Caco-2 (cell line): ENCODE measurements at regions not wholly inside any gene's neighbourhood (a gene's known extent, or its start where the extent isn't known, plus 50 kb on each side); places are given as distances from the start of the nearest gene placed in this dataset.

Experiments
- BruUV-seq: library from RNA; stranded (reverse); fragments of 400-500 nt; replicated peaks from 2 replicates; lab custom pipeline; 2021; lab: Mats Ljungman, UMichigan
- CTCF ChIA-PET: fragments of 300-600 bp; sonication (Branson Sonifier 250); formaldehyde crosslinking; loops from one replicate; lab custom pipeline; 2022; ENCODE audit warnings: antibody characterized with exemption; lab: Charles Lee
- POLR2A ChIA-PET: fragments of 300-600 bp; sonication (Branson Sonifier 250); formaldehyde crosslinking; loops from one replicate; lab custom pipeline; 2022; ENCODE audit warnings: antibody characterized with exemption; lab: Charles Lee
- DNase-seq, 2 experiments: peaks; one replicate each; pipeline versions ENCODE4 v3.0.0 to v3.0.0-alpha.2; 2020 to 2022
- H3K27me3 ChIP-seq: replicated peaks from 2 replicates; pipeline ENCODE4 v1.6.0; 2011; ENCODE audit warnings: low read length; ENCODE audit not compliant: control insufficient read depth, insufficient read depth
- H3K36me3 ChIP-seq: 2 replicates; pipeline ENCODE4 v1.5.1; 2011; ENCODE audit warnings: low read length; ENCODE audit not compliant: control insufficient read depth, insufficient read depth
- H3K4me1 ChIP-seq: fragments of 250-450 bp; sonication (Bioruptor Pico); 2 replicates; pipeline ENCODE4 v1.5.1; 2020; ENCODE audit warnings: mild to moderate bottlenecking
- H3K4me3 ChIP-seq: 2 replicates; pipeline ENCODE4 v1.5.1; 2011; ENCODE audit warnings: low read depth, mild to moderate bottlenecking, control low read depth, low read length
- H3K9me3 ChIP-seq: fragments of 250-450 bp; sonication (Bioruptor Pico); 2 replicates; pipeline ENCODE4 v1.5.1; 2020; ENCODE audit warnings: mild to moderate bottlenecking, moderate library complexity
- H3K27ac Mint-ChIP-seq: one replicate; pipeline ENCODE4 v1.8.0; 2022; ENCODE audit warnings: mixed read lengths; ENCODE audit not compliant: unreplicated experiment
- H3K27me3 Mint-ChIP-seq: one replicate; pipeline ENCODE4 v1.8.0; 2022; ENCODE audit warnings: mixed read lengths; ENCODE audit not compliant: insufficient read depth, unreplicated experiment
- H3K36me3 Mint-ChIP-seq: one replicate; pipeline ENCODE4 v1.8.0; 2022; ENCODE audit warnings: mild to moderate bottlenecking, mixed read lengths; ENCODE audit not compliant: insufficient read depth, unreplicated experiment
- H3K4me1 Mint-ChIP-seq: one replicate; pipeline ENCODE4 v1.8.0; 2022; ENCODE audit warnings: low read depth, mixed read lengths; ENCODE audit not compliant: unreplicated experiment
- H3K4me3 Mint-ChIP-seq: one replicate; pipeline ENCODE4 v1.8.0; 2022; ENCODE audit warnings: mild to moderate bottlenecking, moderate library complexity, mixed read lengths; ENCODE audit not compliant: unreplicated experiment
- H3K9me3 Mint-ChIP-seq: one replicate; pipeline ENCODE4 v1.8.0; 2022; ENCODE audit warnings: mixed read lengths; ENCODE audit not compliant: unreplicated experiment
- CTCF ChIP-seq, 2 experiments: fragments of 200-600 bp in 1 of 2; IDR thresholded peaks; 1 replicate in 1 of 2; 2 replicates in 1 of 2; pipeline versions ENCODE4 v1.5.1 to v1.8.0; 2011 to 2022; ENCODE audit warnings: antibody characterized with exemption in 1 of 2, control low read depth in 1 of 2, inconsistent platforms in 1 of 2, low read depth in 1 of 2, low read length in 1 of 2, mild to moderate bottlenecking in 1 of 2, moderate library complexity in 1 of 2; ENCODE audit not compliant: insufficient read depth in 1 of 2, severe bottlenecking in 1 of 2, unreplicated experiment in 1 of 2
- intact Hi-C: fragments of 100-400 bp; cut with micrococcal nuclease; formaldehyde crosslinking; loops from one replicate; pipeline ENCODE4 v1.10.0; 2022; ENCODE audit not compliant: unreplicated experiment

GRCh38 chr13:79736356-79736755, 255.4 kb downstream of the NDFIP2 start:
- TF ChIP-seq CTCF (IDR thresholded peaks at IDR 0.05; ENCODE audit: insufficient read depth in 1 of 2, low read depth in 1 of 2, low read length in 1 of 2, severe bottlenecking in 1 of 2, unreplicated experiment in 1 of 2) = no peak
- POLR2A ChIA-PET = no interaction called here
- no peak overlapping the region for H3K4me3 Mint-ChIP-seq
- peaks cover 11% of the 10 kb centered on the region for H3K4me1 Mint-ChIP-seq
- CTCF ChIA-PET = no interaction called here
- no TSS peak for BruUV-seq
- H3K27ac Mint-ChIP-seq = no peak overlapping the region
- H3K36me3 Mint-ChIP-seq = no peaks in the 10 kb centered on the region
- Histone ChIP-seq H3K36me3 (no peaks in the 10 kb centered on the region), H3K4me1 (peaks cover 7% of the 10 kb centered on the region; the same call in 1 of the 2 replicates), H3K4me3 (no peak overlapping the region), H3K27me3 (no peaks in the 10 kb centered on the region), H3K9me3 (no peaks in the 10 kb centered on the region)
- intact Hi-C loops = no loop called here
- peaks cover 12% of the 10 kb centered on the region for H3K9me3 Mint-ChIP-seq
- no peaks in the 10 kb centered on the region for H3K27me3 Mint-ChIP-seq
- DNase-seq = no peak

- TF ChIP-seq CTCF (IDR thresholded peaks at IDR 0.05; ENCODE audit: insufficient read depth in 1 of 2, low read depth in 1 of 2, low read length in 1 of 2, severe bottlenecking in 1 of 2, unreplicated experiment in 1 of 2) = no peak
- peaks cover 12% of the 10 kb centered on the region for H3K9me3 Mint-ChIP-seq
- CTCF ChIA-PET = no interaction called here
- H3K27me3 ChIP-seq = no peaks in the 10 kb centered on the region
- no TSS peak for BruUV-seq
- no peaks in the 10 kb centered on the region for H3K4me1 Mint-ChIP-seq
- no peak for DNase-seq
- intact Hi-C loops = no loop called here
- POLR2A ChIA-PET = interaction anchor here (0.6 kb wide), 1 partner anchor 26 kb away, joined by 4 read pairs; no protein-coding TSS in a partner anchor
- no peaks in the 10 kb centered on the region for H3K9me3 ChIP-seq
- no peak overlapping the region for H3K27ac Mint-ChIP-seq
- H3K27me3 Mint-ChIP-seq = no peaks in the 10 kb centered on the region
- no peak overlapping the region for H3K4me3 ChIP-seq
- H3K4me1 ChIP-seq = no peaks in the 10 kb centered on the region
- no peak overlapping the region for H3K4me3 Mint-ChIP-seq
- H3K36me3 Mint-ChIP-seq = no peaks in the 10 kb centered on the region
- H3K36me3 ChIP-seq = no peaks in the 10 kb centered on the region
Observed at GRCh38 chr13:79735228-79735627, 254.3 kb downstream of the NDFIP2 start.

- Histone ChIP-seq H3K36me3 (no peaks in the 10 kb centered on the region), H3K4me3 (no peak overlapping the region), H3K27me3 (no peaks in the 10 kb centered on the region), H3K4me1 (peaks cover 25% of the 10 kb centered on the region), H3K9me3 (no peaks in the 10 kb centered on the region)
- Mint-ChIP-seq H3K36me3 (no peaks in the 10 kb centered on the region), H3K27me3 (no peaks in the 10 kb centered on the region), H3K27ac (no peak overlapping the region), H3K4me3 (no peak overlapping the region), H3K4me1 (peaks cover 15% of the 10 kb centered on the region), H3K9me3 (peaks cover 2% of the 10 kb centered on the region)
- no TSS peak for BruUV-seq
- ChIA-PET POLR2A (no interaction called here), CTCF (no interaction called here)
- no peak for DNase-seq
- no peak for TF ChIP-seq CTCF (IDR thresholded peaks at IDR 0.05; ENCODE audit: insufficient read depth in 1 of 2, low read depth in 1 of 2, low read length in 1 of 2, severe bottlenecking in 1 of 2, unreplicated experiment in 1 of 2)
- intact Hi-C loops = no loop called here
Observed at GRCh38 chr13:79727086-79727485, 246.1 kb downstream of the NDFIP2 start.
